Fibroblast of the aortic adventitia (primary cell): ENCODE measurements at regions not wholly inside any gene's neighbourhood (a gene's known extent, or its start where the extent isn't known, plus 50 kb on each side); places are given as distances from the start of the nearest gene placed in this dataset.

Source experiments
- DNase-seq: peaks from one replicate; pipeline ENCODE4 v3.0.0-alpha.2; 2010; ENCODE audit warnings: low read depth
- H3K4me3 ChIP-seq: 2 replicates; pipeline ENCODE4 v1.5.1; 2011; ENCODE audit warnings: low read depth, mild to moderate bottlenecking, control low read depth, low read length, moderate library complexity
- CTCF ChIP-seq: IDR thresholded peaks from 2 replicates; pipeline ENCODE4 v1.5.1; 2011; ENCODE audit warnings: mild to moderate bottlenecking, low read length, control low read depth, inconsistent platforms; ENCODE audit not compliant: insufficient read depth

DNA sequence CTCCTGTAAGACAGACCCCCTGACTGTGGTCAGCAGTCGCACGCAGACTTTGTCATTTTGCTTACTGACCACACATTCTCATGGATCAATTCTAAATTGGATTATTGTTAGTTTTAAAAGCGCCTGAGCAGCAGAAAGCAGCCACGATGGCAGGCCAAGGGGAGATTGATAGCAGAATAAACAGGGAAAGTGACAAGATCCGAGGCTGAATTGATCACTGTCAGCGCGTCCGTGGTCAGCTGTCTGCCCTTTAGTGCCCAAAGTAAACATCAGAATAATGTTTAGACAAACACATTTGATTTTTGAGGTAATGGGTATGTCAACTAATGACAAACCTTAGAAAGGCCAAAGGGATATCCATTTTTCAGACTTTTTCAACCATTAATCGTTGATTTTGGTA lies 426.8 kb downstream of the SETD4 start:
- no peak overlapping the region for H3K4me3 ChIP-seq
- no peak for TF ChIP-seq CTCF
- no peak for DNase-seq

- TF ChIP-seq CTCF: no peak
- no peak overlapping the region for H3K4me3 ChIP-seq
- no peak for DNase-seq
Measured at GRCh38 chr21:35632711-35633110, 427.6 kb downstream of the SETD4 start.

DNA sequence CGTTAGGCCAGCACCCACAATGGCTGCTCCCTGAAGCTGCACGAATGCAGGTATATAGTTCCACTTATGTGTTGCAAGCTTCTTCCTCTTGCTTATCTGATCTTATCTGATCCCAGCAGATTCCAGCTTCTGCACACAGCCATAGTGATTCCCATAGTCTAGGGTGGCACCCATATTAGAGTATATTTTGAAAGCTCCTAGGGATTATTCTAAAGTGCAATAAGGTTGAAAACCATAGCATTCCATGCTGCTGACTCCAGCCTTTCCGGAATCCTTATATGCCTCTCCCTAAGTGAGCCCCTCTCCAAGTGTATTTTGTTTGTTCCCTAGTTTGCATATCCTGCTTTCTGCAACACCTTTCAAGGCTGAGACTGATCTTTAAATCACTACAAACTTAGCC lies 432.0 kb downstream of the SETD4 start:
- H3K4me3 ChIP-seq: no peak overlapping the region
- no peak for DNase-seq
- no peak for TF ChIP-seq CTCF

- H3K4me3 ChIP-seq: no peak overlapping the region
- TF ChIP-seq CTCF: no peak
- no peak for DNase-seq
Measured at GRCh38 chr21:35627462-35627861, 432.9 kb downstream of the SETD4 start.

GRCh38 chr21:35625576-35625975 lies 434.8 kb downstream of the SETD4 start:
- TF ChIP-seq CTCF: no peak
- DNase-seq: no peak
- no peak overlapping the region for H3K4me3 ChIP-seq

DNA sequence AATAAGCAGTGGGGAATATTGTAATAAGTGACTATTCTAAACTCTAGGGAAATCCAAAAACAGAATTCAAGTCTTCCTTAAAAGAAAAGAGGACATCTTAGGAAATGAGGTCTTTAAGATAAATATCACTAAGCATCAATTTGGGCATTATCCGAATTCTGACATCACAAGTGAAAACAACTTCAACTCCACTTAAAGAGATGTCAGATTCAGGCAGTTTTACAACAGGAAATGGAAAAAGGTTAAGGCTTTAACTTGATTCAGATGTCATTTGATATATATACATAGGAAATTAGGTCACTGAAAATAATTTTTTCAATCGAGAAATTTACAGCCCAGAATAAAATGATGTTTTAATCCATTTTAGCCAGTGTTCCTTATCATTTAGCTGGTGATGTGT lies 435.4 kb downstream of the SETD4 start:
- no peak overlapping the region for H3K4me3 ChIP-seq
- DNase-seq: no peak
- TF ChIP-seq CTCF: no peak

- TF ChIP-seq CTCF: no peak
Measured at GRCh38 chr21:35622612-35623011, 437.7 kb downstream of the SETD4 start.

More at GRCh38 chr21:35622612-35623011, 437.7 kb downstream of the SETD4 start:
- no peak overlapping the region for H3K4me3 ChIP-seq
- no peak for DNase-seq
